Skeletal muscle tissue (tissue), 3 donors: ENCODE measurements at regions not wholly inside any gene's neighbourhood (a gene's known extent, or its start where the extent isn't known, plus 50 kb on each side); places are given as distances from the start of the nearest gene placed in this dataset.

Experiments
- H3K27ac ChIP-seq: one replicate; pipeline ENCODE4 v1.7.0; 2013; ENCODE audit warnings: mild to moderate bottlenecking, low read depth, low read length, inconsistent platforms
- H3K27me3 ChIP-seq, 3 donors: one replicate each; pipeline ENCODE4 v1.7.0; 2013; ENCODE audit warnings: low read length in 3 of 3; ENCODE audit not compliant: control insufficient read depth in 3 of 3, insufficient read depth in 3 of 3
- H3K36me3 ChIP-seq, 3 donors: one replicate each; pipeline ENCODE4 v1.7.0; 2013; ENCODE audit warnings: low read length in 3 of 3; ENCODE audit not compliant: control insufficient read depth in 3 of 3, insufficient read depth in 3 of 3
- H3K4me1 ChIP-seq, 3 donors: one replicate each; pipeline ENCODE4 v1.7.0; 2013; ENCODE audit warnings: low read length in 3 of 3, mild to moderate bottlenecking in 3 of 3; ENCODE audit not compliant: control insufficient read depth in 3 of 3, insufficient read depth in 3 of 3
- H3K4me3 ChIP-seq, 3 donors: one replicate each; pipeline ENCODE4 v1.7.0; 2013; ENCODE audit warnings: low read length in 3 of 3
- H3K9ac ChIP-seq, 3 donors: one replicate each; pipeline ENCODE4 v1.7.0; 2013; ENCODE audit warnings: low read length in 3 of 3, mild to moderate bottlenecking in 3 of 3, moderate library complexity in 2 of 3, low read depth in 1 of 3
- H3K9me3 ChIP-seq, 3 donors: one replicate each; pipeline ENCODE4 v1.7.0; 2013; ENCODE audit warnings: low read length in 3 of 3; ENCODE audit not compliant: control insufficient read depth in 3 of 3
- donor health status: Osteomylitis.

GRCh38 chr21:32951041-32951440, 74.7 kb upstream of the OLIG2 start:
- Histone ChIP-seq H3K27ac (no peak overlapping the region), H3K4me1 (no peaks in the 10 kb centered on the region), H3K4me3 (no peak overlapping the region), H3K36me3 (no peaks in the 10 kb centered on the region), H3K27me3 (peaks cover 16 to 35% (median 21%) of the 10 kb centered on the region in 3 donors), H3K9me3 (no peaks in the 10 kb centered on the region), H3K9ac (no peak overlapping the region)

GRCh38 chr21:32954353-32954752, 71.4 kb upstream of the OLIG2 start:
- Histone ChIP-seq H3K9me3 (no peaks in the 10 kb centered on the region), H3K9ac (no peak overlapping the region), H3K27ac (no peak overlapping the region), H3K4me1 (no peaks in the 10 kb centered on the region), H3K36me3 (no peaks in the 10 kb centered on the region), H3K4me3 (no peak overlapping the region), H3K27me3 (peaks cover 16 to 44% (median 29%) of the 10 kb centered on the region in 3 donors)

DNA sequence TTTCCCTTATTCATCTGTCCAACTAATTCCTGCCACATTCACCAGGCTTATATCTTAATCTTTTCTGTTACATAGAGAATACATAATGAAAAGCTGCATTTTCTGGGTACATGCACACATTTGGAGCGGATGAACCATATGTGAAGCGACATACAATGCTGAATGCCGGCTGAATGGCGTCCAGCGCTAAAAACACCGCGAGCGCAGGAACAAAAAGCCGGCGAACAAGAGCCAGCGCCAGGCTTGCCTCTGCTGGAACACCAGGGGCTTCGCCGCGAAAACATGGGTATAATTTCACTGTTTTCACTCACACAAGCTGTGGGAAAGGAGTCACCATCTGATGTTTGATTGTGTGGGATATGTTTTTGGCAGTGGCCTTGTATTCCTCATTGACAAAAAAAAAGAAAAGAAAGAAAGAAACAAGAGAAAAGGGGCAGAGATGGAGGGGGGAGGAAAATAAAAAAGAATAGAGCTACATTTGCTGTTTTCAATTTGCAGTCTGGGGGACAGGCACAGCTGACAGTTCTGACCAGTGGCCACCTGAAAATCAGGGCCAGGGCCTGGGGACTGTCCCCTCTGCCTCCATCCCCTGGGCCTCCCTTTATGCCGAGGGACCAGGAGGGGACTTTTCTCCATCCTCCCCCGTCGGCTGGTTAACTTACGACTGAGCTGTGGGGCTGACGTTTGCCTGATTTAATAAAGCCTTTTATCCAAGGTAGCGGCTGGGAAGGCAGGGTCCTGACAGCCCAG, 70.2 kb upstream of the OLIG2 start:
- Histone ChIP-seq H3K4me1 (no peaks in the 10 kb centered on the region), H3K27ac (no peak overlapping the region), H3K4me3 (no peak overlapping the region), H3K9ac (no peak overlapping the region), H3K9me3 (no peaks in the 10 kb centered on the region), H3K36me3 (no peaks in the 10 kb centered on the region), H3K27me3 (peaks cover 20 to 48% (median 30%) of the 10 kb centered on the region in 3 donors)

DNA sequence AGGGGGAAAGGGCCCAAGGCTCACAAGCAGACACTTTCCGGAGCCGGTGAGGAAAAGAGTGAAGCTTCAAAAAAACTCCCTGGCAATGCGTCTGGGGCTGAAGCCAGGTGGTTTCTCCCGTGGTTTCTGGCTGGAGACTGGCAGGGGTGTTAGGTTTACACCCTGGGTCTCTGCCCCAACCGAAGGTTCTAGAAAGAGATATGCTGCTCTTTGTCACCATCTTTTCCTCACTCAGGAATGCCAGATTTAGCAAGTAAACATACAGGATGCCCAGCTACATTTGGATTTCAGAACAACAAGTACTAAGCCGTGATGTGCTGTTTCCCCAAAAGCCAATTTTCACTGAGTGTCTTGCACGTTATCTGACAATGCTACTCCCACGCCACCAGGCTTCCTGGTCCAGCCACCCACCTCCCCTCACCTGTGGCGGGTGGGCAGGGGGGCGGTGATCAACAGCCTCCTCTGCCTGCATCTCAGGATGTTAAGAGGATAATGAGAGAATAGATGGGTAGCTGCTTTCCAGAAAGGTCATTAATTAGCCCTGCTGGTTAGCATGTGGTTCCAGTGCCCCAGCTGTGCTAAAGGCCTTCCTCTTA, 69.6 kb upstream of the OLIG2 start:
- Histone ChIP-seq H3K4me1 (no peaks in the 10 kb centered on the region), H3K9me3 (no peaks in the 10 kb centered on the region), H3K27me3 (peaks cover 20 to 51% (median 23%) of the 10 kb centered on the region in 3 donors), H3K4me3 (no peak overlapping the region), H3K9ac (no peak overlapping the region), H3K27ac (no peak overlapping the region), H3K36me3 (no peaks in the 10 kb centered on the region)

DNA sequence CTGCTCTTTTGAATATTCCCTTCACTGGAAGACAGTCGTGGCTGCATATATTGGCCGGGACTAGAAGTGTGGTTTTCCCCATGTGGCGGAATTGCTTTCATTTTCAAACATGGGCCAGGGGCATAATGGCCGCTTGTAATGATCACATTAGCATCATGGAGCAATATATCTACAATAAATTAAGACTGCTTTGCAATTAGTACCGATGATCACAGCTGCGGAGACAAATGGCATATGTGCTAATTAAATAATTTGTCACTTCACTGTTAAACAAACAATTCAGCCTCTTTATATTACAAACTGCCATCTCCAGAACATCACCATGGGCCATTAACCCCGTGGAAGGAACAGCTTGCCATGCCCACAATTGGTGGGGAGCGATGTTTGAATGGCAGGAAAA, 68.2 kb upstream of the OLIG2 start:
- peaks cover 19 to 49% (median 22%) of the 10 kb centered on the region in 3 donors for H3K27me3 ChIP-seq

DNA sequence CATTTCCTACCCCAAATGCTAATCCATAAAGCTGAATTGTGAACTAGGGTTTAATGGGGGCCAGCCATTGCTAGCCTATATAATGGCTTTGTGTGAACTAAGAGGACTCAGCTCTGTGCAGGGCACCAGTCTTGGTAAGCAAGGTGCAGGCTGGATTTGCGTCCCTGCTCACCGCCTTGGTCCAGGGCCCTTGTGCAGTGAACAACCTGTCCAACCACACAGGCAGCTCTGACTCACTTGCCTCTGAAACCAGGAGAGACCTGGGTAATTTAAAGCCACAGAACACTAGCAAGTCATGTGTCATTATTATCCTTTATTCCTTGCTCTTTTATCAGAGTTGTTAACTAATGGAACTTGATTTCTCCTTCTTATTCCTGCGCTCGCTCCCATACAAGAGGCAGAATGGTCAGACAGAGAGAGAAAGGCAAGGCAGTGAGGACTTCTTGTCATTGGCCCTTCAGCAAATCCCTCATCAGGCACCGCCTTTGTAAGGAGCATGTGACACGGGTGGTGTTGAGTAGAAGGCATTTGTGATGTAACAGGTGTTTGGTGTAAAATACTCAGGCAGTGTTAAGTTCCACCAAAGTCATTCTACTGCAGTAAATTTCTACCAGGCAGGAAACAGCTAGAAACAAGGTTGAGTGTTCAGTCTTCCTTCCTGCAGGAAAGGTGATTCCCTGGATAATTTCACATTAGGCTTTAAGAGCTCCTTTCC, 67.3 kb upstream of the OLIG2 start:
- peaks cover 0 to 5% (median 4%) of the 10 kb centered on the region in 3 donors for H3K4me1 ChIP-seq

More for the DNA sequence above, 68.2 kb upstream of the OLIG2 start:
- no peaks in the 10 kb centered on the region for H3K9me3 ChIP-seq
- no peak overlapping the region for H3K27ac ChIP-seq
- H3K4me1 ChIP-seq = peaks cover 0 to 4% (median 4%) of the 10 kb centered on the region in 3 donors
- H3K4me3 ChIP-seq = no peak overlapping the region
- no peaks in the 10 kb centered on the region for H3K36me3 ChIP-seq
- H3K9ac ChIP-seq = no peak overlapping the region

DNA sequence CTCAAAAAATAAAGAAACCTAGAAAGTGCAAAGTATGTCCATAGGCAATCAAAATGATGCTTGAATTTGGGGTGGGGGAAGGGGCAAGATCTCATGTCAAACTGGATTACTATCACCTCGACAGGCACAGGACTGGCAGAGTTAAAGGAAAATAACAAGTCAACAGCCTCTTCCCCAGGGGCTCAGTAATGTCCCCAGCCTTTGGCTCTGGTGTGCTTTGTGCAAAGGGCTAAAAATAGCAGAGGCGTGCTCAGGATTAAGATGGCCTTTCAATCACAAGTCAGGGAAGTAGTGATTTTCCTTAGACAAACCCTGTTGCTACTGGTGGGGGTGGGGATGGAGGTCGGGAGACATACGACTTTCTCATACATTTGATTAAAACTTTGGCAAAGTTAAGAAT, 63.5 kb upstream of the OLIG2 start:
- H3K4me3 ChIP-seq = no peak overlapping the region
- H3K9ac ChIP-seq = no peak overlapping the region
- H3K27ac ChIP-seq = no peak overlapping the region
- no peaks in the 10 kb centered on the region for H3K9me3 ChIP-seq
- peaks cover 4 to 22% (median 8%) of the 10 kb centered on the region in 3 donors for H3K27me3 ChIP-seq
- no peaks in the 10 kb centered on the region for H3K36me3 ChIP-seq
- H3K4me1 ChIP-seq = peaks cover 0 to 5% (median 4%) of the 10 kb centered on the region in 3 donors

More for the DNA sequence above, 67.3 kb upstream of the OLIG2 start:
- Histone ChIP-seq H3K27me3 (peaks cover 15 to 47% (median 18%) of the 10 kb centered on the region in 3 donors), H3K9ac (no peak overlapping the region), H3K4me3 (no peak overlapping the region), H3K9me3 (no peaks in the 10 kb centered on the region), H3K36me3 (no peaks in the 10 kb centered on the region), H3K27ac (no peak overlapping the region)

DNA sequence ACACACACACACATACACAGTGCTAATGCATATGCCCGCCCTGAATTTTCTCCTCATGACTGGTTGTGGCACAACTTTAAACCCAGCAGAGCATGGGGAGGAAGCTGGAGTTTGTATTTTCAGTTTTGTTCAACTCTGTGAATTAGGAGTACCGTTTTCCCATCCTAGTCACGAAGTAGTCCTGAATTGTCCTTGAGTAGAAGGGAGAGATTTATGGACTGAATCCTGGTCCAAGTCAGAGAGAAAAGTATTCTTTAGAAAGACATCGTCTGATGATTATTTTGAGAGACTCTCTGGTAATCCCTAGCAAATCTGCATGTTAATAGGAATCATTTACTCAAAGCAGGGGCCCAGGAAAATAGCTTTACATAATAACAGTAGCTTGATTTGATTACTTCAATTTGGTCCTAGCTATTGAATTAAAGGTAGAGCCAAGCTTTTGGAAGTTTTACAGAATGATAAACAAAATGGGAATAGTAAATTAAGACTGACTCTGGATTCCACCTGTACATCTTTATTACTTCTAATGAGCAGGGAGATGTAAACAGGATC, 60.5 kb upstream of the OLIG2 start:
- Histone ChIP-seq H3K9me3 (no peaks in the 10 kb centered on the region), H3K27me3 (peaks cover 0 to 10% (median 0%) of the 10 kb centered on the region in 3 donors), H3K4me3 (no peak overlapping the region), H3K4me1 (peaks cover 0 to 5% (median 4%) of the 10 kb centered on the region in 3 donors), H3K36me3 (no peaks in the 10 kb centered on the region), H3K9ac (no peak overlapping the region), H3K27ac (no peak overlapping the region)

DNA sequence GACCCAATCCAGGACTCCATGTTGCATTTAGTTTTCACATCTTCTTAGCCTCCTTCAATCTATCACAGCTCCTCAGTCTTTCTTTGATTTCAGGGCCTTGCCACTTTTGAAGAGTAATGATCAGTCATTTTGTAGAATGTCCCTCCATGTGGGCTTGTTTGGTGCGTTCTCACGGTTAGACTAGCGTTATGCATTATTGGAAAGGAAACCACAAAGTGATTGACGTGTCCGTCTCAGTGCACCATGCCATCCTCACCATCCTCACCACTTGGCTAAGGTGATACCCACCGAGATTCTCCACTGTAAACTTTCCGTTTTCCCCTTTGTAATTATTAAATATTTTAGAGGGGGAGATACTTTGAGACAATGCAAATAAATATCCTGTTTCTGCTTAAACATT, 59.6 kb upstream of the OLIG2 start:
- peaks cover 0 to 4% (median 0%) of the 10 kb centered on the region in 3 donors for H3K27me3 ChIP-seq
- H3K9me3 ChIP-seq = no peaks in the 10 kb centered on the region
- no peak overlapping the region for H3K27ac ChIP-seq
- no peak overlapping the region for H3K4me3 ChIP-seq
- H3K4me1 ChIP-seq = peaks cover 0 to 5% (median 4%) of the 10 kb centered on the region in 3 donors
- no peak overlapping the region for H3K9ac ChIP-seq
- H3K36me3 ChIP-seq = no peaks in the 10 kb centered on the region
